Inferior parietal cortex (tissue), 1 donor: ENCODE measurements at regions not wholly inside any gene's neighbourhood (a gene's known extent, or its start where the extent isn't known, plus 50 kb on each side); places are given as distances from the start of the nearest gene placed in this dataset.
"Not testable (repeated sequence)": the region's sequence is repeated elsewhere in the genome, so short reads cannot be mapped to it uniquely, and the experiment has no call there.

ENCODE experiments used
- DNase-seq: peaks from one replicate; pipeline ENCODE4 v3.0.0-alpha.2; 2016; ENCODE audit errors: extremely low spot score

- not testable (repeated sequence) for DNase-seq
Measured at GRCh38 chr21:9001890-9002663, 1519.3 kb upstream of the TPTE start.

- not testable (repeated sequence) for DNase-seq
Measured at GRCh38 chr21:9003909-9004814, 1517.2 kb upstream of the TPTE start.

GRCh38 chr21:9004815-9005518 is 1516.4 kb upstream of the TPTE start:
- DNase-seq, result not testable (repeated sequence)

- DNase-seq, result not testable (repeated sequence)
Measured at GRCh38 chr21:9005671-9006070, 1515.7 kb upstream of the TPTE start.

GRCh38 chr21:9006111-9006510 is 1515.3 kb upstream of the TPTE start:
- DNase-seq, result not testable (repeated sequence)

GRCh38 chr21:9006553-9007323 is 1514.6 kb upstream of the TPTE start:
- DNase-seq, result not testable (repeated sequence)

GRCh38 chr21:9008636-9009035 is 1512.7 kb upstream of the TPTE start:
- no peak for DNase-seq

- not testable (repeated sequence) for DNase-seq
Measured at GRCh38 chr21:9009267-9010016, 1511.9 kb upstream of the TPTE start.

GRCh38 chr21:9010121-9010795 is 1511.1 kb upstream of the TPTE start:
- DNase-seq, result not testable (repeated sequence)

- DNase-seq, result not testable (repeated sequence)
Measured at GRCh38 chr21:9010936-9011890, 1510.2 kb upstream of the TPTE start.

GRCh38 chr21:9011916-9012315 is 1509.5 kb upstream of the TPTE start:
- DNase-seq, result not testable (repeated sequence)

- DNase-seq, result not testable (repeated sequence)
Measured at GRCh38 chr21:9013502-9014242, 1507.7 kb upstream of the TPTE start.

- DNase-seq, result not testable (repeated sequence)
Measured at GRCh38 chr21:9014243-9014734, 1507.1 kb upstream of the TPTE start.

- not testable (repeated sequence) for DNase-seq
Measured at GRCh38 chr21:9015483-9016197, 1505.7 kb upstream of the TPTE start.

- DNase-seq, result not testable (repeated sequence)
Measured at GRCh38 chr21:9017206-9017605, 1504.2 kb upstream of the TPTE start.

GRCh38 chr21:9018731-9019253 is 1502.6 kb upstream of the TPTE start:
- not testable (repeated sequence) for DNase-seq
